ENCODE measurements at regions not wholly inside any gene's neighbourhood (a gene's known extent, or its start where the extent isn't known, plus 50 kb on each side); places are given as distances from the start of the nearest gene placed in this dataset.

DNA sequence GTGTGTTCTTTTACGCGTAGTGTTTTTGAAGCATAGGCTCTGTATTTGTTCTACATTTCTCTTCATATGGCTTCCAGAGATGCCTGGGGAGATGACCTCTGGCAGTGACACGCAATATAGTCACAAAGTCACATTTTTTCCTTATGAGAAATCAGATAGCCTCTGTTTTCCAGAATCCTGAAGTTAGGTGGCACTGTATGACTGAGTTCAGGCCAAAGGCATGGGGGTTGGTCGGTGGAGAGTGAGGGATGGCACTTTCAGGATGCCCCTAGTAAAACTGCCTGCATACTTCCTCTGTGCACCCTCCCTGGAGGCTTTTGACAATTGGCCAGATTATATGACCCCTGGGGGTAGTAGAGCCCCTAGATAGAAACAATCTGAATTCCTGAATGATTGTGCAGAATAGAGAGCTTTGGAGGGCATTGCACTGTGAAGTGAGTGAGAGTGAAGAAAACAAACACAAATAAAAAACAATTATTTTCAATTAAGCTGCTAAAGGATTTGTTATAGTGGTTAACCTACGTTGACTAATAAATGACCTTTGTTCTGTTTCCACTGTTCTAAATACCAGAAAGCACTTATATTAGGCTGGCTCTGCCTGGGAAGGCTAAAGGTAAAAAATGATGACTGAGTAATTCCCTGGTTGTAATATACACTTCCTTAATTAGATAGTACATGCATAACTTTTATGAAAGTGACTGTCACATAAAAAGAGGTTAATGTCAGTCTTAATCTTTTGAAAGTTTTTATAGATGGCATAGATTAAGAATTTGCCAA, 1660.8 kb downstream of the PLA2G4A start:
- TF ChIP-seq, protein P1, sequence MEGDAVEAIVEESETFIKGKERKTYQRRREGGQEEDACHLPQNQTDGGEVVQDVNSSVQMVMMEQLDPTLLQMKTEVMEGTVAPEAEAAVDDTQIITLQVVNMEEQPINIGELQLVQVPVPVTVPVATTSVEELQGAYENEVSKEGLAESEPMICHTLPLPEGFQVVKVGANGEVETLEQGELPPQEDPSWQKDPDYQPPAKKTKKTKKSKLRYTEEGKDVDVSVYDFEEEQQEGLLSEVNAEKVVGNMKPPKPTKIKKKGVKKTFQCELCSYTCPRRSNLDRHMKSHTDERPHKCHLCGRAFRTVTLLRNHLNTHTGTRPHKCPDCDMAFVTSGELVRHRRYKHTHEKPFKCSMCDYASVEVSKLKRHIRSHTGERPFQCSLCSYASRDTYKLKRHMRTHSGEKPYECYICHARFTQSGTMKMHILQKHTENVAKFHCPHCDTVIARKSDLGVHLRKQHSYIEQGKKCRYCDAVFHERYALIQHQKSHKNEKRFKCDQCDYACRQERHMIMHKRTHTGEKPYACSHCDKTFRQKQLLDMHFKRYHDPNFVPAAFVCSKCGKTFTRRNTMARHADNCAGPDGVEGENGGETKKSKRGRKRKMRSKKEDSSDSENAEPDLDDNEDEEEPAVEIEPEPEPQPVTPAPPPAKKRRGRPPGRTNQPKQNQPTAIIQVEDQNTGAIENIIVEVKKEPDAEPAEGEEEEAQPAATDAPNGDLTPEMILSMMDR (IDR thresholded peaks at IDR 0.05) = no peak
- no peak for TF ChIP-seq POLR2A (IDR thresholded peaks at IDR 0.05)
